Natural killer cell treated with Interleukin-12 subunit alpha and Interleukin-12 subunit beta and Interleukin-15 and Interleukin-18, amount 100 ng/mL, for 72 hours (primary cell): ENCODE measurements at regions not wholly inside any gene's neighbourhood (a gene's known extent, or its start where the extent isn't known, plus 50 kb on each side); places are given as distances from the start of the nearest gene placed in this dataset.

Experiments used
- ATAC-seq, 2 donors: fragments of 150-1000 bp; cut with Tn5 transposase in 1 of 2; sonication (Bioruptor Pico), chemical (Tn5 transposase) in 1 of 2; 2 replicates each; pipeline ENCODE4 v1.10.0; 2021
- DNase-seq: peaks from one replicate; pipeline ENCODE4 v3.0.0; 2022; ENCODE audit warnings: low spot score
- H3K27ac Mint-ChIP-seq, 2 donors: 1 replicate in 1 of 2; 2 replicates in 1 of 2; pipeline ENCODE4 v1.8.0; 2022; ENCODE audit warnings: mixed read lengths in 2 of 2, mild to moderate bottlenecking in 1 of 2, moderate library complexity in 1 of 2
- H3K27me3 Mint-ChIP-seq, 2 donors: 1 replicate in 1 of 2; 2 replicates in 1 of 2; pipeline ENCODE4 v1.8.0; 2022; ENCODE audit warnings: mixed read lengths in 2 of 2
- H3K36me3 Mint-ChIP-seq: one replicate; pipeline ENCODE4 v1.8.0; 2022; ENCODE audit warnings: mixed read lengths
- H3K4me1 Mint-ChIP-seq, 2 donors: 1 replicate in 1 of 2; 2 replicates in 1 of 2; pipeline ENCODE4 v1.8.0; 2022; ENCODE audit warnings: low read depth in 2 of 2, mixed read lengths in 2 of 2, mild to moderate bottlenecking in 1 of 2
- H3K4me3 Mint-ChIP-seq: one replicate; pipeline ENCODE4 v1.8.0; 2022; ENCODE audit warnings: mixed read lengths
- H3K9me3 Mint-ChIP-seq: 2 replicates; pipeline ENCODE4 v1.8.0; 2022; ENCODE audit warnings: mixed read lengths

DNA sequence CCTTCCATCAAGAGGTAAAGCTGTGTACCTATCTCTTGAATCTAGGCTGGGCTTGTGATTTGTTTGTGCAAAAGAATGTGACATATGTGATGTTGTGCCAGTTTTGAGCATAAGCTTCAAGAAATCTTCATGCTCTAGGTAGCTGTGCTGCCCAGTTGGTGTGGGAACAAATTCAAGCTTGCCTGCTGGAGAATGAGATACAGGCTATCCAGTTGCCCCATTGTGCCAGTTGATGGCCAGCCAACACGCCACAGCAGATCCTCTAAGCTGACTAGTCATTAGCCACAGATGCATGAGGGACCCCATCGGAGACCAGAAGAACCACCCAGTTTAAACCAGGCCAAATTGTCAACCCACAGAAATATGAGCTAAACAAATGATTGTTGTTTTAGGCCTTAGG lies 180.5 kb upstream of the MPHOSPH6 start:
- H3K9me3 Mint-ChIP-seq = no peaks in the 10 kb centered on the region
- no peaks in the 10 kb centered on the region for H3K36me3 Mint-ChIP-seq
- H3K4me1 Mint-ChIP-seq = no peaks in the 10 kb centered on the region
- no peak overlapping the region for H3K4me3 Mint-ChIP-seq
- no peak overlapping the region for H3K27ac Mint-ChIP-seq
- no peak for ATAC-seq
- peaks cover 22 to 43% of the 10 kb centered on the region in 2 donors for H3K27me3 Mint-ChIP-seq
- no peak for DNase-seq

DNA sequence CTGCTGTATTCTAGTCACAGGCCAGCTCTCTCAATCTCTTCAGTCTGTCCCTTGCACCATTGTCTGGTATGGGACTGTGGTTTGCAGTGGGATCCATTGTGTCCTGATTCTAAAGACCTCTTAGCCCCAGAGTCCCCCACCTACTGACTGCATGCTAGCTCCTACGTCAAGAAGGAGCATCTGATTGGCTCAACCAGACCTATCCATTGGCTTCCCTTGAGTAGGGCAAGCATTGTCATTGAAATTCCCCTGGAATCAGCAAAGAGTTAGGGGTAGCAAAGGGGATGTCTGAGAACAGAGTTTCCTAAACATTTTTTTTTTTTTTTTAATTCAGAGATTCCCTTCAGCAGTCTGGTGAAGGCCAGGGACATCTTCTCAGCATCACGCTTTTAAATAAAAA lies 175.3 kb upstream of the MPHOSPH6 start:
- peaks cover 25 to 46% of the 10 kb centered on the region in 2 donors for H3K27me3 Mint-ChIP-seq
- H3K36me3 Mint-ChIP-seq = no peaks in the 10 kb centered on the region
- no peak for DNase-seq
- no peak overlapping the region for H3K4me3 Mint-ChIP-seq
- no peak overlapping the region for H3K27ac Mint-ChIP-seq
- no peaks in the 10 kb centered on the region for H3K9me3 Mint-ChIP-seq
- peaks cover 0 to 2% of the 10 kb centered on the region in 2 donors for H3K4me1 Mint-ChIP-seq
- ATAC-seq = no peak

- H3K4me1 Mint-ChIP-seq = peaks cover 0 to 2% of the 10 kb centered on the region in 2 donors
- H3K9me3 Mint-ChIP-seq = no peaks in the 10 kb centered on the region
- H3K27ac Mint-ChIP-seq = no peak overlapping the region
- no peak for DNase-seq
- peaks cover 31 to 50% of the 10 kb centered on the region in 2 donors for H3K27me3 Mint-ChIP-seq
- no peaks in the 10 kb centered on the region for H3K36me3 Mint-ChIP-seq
- ATAC-seq = no peak
- no peak overlapping the region for H3K4me3 Mint-ChIP-seq
Measured at GRCh38 chr16:82344157-82344556, 174.1 kb upstream of the MPHOSPH6 start.

DNA sequence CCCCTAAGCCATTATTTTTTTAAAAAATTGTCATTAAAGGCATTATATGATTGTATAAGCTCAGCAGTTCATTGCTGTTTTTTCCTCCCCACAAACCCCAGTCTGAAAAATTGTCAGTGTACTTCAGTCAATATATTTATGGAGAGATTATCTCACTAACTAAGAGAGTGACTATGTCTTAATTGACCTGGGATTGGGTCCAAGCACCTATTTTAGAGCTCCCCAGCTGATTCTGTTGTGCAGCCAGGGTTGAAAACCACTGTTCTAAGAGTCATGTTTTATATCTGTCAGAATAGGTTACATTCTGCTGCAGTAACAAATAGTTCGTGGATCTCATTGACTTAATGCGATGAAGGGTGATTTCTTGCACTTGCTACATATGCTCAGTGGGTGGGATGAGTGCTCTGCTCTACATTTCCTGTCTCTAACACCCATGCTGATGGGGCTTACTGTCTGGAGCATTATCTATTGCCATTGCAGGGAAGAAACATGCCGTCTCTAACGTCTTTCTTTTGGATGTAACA lies 171.2 kb upstream of the MPHOSPH6 start:
- Mint-ChIP-seq H3K36me3 (no peaks in the 10 kb centered on the region), H3K27me3 (peaks cover 36 to 62% of the 10 kb centered on the region in 2 donors), H3K4me3 (no peak overlapping the region), H3K27ac (no peak overlapping the region), H3K4me1 (peaks cover 0 to 2% of the 10 kb centered on the region in 2 donors), H3K9me3 (no peaks in the 10 kb centered on the region)
- ATAC-seq (no peak), DNase-seq (no peak)

GRCh38 chr16:82340531-82340930 lies 170.5 kb upstream of the MPHOSPH6 start:
- Mint-ChIP-seq H3K27me3 (peaks cover 36 to 64% of the 10 kb centered on the region in 2 donors), H3K27ac (no peak overlapping the region), H3K36me3 (no peaks in the 10 kb centered on the region), H3K9me3 (no peaks in the 10 kb centered on the region), H3K4me3 (no peak overlapping the region), H3K4me1 (peaks cover 0 to 2% of the 10 kb centered on the region in 2 donors)
- DNase-seq (no peak), ATAC-seq (no peak)

DNA sequence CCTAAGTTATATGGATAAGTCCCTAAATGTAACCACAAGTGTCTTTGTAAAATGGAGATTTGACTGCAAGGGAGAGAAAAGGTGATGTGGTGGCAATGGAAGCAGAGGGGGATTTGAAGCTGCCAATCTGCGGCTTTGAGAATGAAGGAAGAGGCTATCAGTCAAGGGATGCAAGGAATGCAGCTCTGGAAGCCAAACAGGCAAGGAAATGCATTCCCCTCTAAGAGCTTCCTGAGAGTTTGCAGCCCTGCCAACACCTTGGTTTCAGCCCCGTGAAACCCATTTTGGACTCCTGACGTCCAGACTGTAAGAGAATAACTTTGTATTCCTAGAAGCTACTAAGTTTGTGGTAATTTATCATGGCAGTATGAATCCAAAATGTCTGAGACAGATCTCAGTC lies 167.3 kb upstream of the MPHOSPH6 start:
- peaks cover 34 to 54% of the 10 kb centered on the region in 2 donors for H3K27me3 Mint-ChIP-seq
- no peak overlapping the region for H3K4me3 Mint-ChIP-seq
- no peak for ATAC-seq
- H3K9me3 Mint-ChIP-seq = no peaks in the 10 kb centered on the region
- H3K27ac Mint-ChIP-seq = no peak overlapping the region
- H3K36me3 Mint-ChIP-seq = no peaks in the 10 kb centered on the region
- no peak for DNase-seq
- H3K4me1 Mint-ChIP-seq = no peaks in the 10 kb centered on the region

GRCh38 chr16:82331974-82332750 lies 162.1 kb upstream of the MPHOSPH6 start:
- Mint-ChIP-seq H3K36me3 (no peaks in the 10 kb centered on the region), H3K4me3 (no peak overlapping the region), H3K27ac (no peak overlapping the region), H3K4me1 (peaks cover 0 to 6% of the 10 kb centered on the region in 2 donors), H3K9me3 (no peaks in the 10 kb centered on the region), H3K27me3 (peaks cover 19 to 34% of the 10 kb centered on the region in 2 donors)
- ATAC-seq (no peak), DNase-seq (no peak)

DNA sequence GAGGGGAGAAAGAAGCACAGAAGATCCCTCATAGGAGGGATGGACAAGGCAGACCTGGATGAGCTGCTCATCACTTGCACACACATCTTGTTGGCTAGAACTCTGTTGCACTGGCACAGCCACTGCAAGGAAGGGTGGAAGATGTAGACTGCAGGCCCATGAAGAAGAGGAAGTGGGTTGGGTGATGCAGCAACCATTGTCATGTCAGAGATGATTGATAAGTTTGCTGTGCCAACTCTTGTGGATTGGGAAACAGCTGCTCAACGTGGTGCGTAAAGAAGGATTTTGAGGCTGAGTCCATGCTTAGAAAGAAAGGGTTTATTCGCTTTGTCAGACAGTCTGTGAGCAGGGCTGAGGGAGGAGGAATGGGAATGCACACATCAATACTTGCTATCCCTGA lies 161.4 kb upstream of the MPHOSPH6 start:
- peaks cover 24 to 36% of the 10 kb centered on the region in 2 donors for H3K27me3 Mint-ChIP-seq
- DNase-seq (no peak), ATAC-seq (no peak)
- H3K36me3 Mint-ChIP-seq = no peaks in the 10 kb centered on the region
- H3K27ac Mint-ChIP-seq = no peak overlapping the region
- H3K4me1 Mint-ChIP-seq = peaks cover 0 to 6% of the 10 kb centered on the region in 2 donors
- no peak overlapping the region for H3K4me3 Mint-ChIP-seq
- H3K9me3 Mint-ChIP-seq = no peaks in the 10 kb centered on the region

DNA sequence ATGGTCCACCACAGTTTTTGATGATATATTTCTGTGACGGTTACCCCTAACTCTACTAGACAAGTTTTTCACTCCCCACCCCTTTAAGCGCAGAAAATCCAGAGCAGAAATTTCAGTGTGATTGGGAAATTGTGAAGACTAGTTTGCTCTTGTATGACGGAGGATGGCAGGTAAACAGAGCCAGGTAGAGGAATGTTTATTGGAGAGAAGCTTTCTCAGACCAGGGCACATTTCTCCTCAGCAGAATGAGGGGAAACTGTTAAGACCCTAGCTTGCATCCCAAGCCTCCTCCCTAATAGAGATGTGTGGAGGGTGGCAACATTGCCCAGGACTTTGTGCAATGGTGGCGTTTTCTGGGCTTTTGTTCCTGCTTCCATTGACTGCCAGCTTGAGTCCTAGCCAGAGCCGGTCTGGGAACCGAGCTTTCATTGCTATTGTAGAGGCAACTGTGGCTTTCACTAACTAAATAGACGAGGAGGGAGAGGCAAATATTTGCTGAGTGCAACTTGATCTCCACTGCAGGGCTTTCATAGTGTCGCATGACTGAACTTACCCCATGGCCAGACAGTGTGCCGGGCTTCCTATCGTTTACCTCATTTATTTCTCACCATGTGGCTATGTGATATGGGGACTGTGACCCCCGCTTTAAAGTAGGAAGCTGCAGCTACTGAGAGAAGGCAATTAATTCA lies 159.6 kb upstream of the MPHOSPH6 start:
- Mint-ChIP-seq H3K4me3 (no peak overlapping the region), H3K4me1 (peaks cover 0 to 6% of the 10 kb centered on the region in 2 donors), H3K27me3 (peaks cover 20 to 26% of the 10 kb centered on the region in 2 donors), H3K27ac (no peak overlapping the region), H3K36me3 (no peaks in the 10 kb centered on the region), H3K9me3 (no peaks in the 10 kb centered on the region)
- ATAC-seq (no peak), DNase-seq (no peak)

DNA sequence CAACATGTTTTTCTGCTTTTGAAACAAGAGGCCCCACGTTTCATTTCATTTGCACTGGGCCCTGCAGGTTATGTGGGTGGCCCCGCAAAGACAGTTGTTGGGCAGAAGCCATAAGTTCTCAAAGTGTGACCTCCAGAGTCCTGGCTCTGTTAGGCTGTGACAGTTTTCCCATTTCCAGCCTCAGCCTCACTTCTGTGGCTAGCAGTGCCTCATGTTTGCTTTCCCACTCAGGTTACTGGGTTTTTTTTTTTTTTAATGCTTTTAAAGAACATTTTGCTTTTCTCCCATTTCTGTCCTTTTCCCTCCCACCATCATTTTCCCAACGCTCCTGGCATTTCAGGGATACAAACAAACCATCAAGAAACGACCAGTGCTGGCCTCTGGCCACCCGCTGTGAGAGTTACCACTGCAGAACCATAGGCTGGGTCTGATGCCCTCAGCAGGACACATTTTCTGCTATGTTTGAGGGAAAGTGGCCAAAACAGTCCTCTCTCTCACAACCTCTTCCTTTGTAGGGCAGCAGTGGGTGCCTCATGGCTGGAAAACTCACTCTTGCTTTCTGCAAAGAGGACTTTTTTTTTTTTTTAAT lies 159.0 kb upstream of the MPHOSPH6 start:
- ATAC-seq = no peak
- peaks cover 0 to 6% of the 10 kb centered on the region in 2 donors for H3K4me1 Mint-ChIP-seq

DNA sequence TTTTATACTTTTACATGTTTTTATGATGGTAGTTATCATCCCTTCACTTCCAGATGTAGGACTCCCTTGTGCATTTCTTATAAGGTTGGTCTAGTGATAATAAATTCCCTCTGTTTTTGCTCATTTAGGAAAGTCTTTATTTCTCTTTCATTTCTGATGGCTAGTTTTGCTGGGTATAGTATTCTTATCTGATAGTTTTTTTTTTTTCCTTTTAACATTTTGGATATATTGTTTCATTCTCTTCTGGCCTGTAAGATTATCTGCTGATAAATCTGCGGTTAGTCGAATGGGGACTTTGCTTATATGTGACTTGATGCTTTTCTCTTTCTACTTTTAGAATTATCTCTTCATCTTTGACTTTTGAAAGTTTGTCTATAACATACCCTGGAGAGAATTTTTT lies 153.1 kb upstream of the MPHOSPH6 start:
- no peak for ATAC-seq
- peaks cover 39 to 40% of the 10 kb centered on the region in 2 donors for H3K27me3 Mint-ChIP-seq

More for the DNA sequence above, 159.0 kb upstream of the MPHOSPH6 start:
- H3K4me3 Mint-ChIP-seq = no peak overlapping the region
- H3K36me3 Mint-ChIP-seq = peaks cover 5% of the 10 kb centered on the region
- peaks cover 5% of the 10 kb centered on the region for H3K9me3 Mint-ChIP-seq
- peaks cover 21 to 26% of the 10 kb centered on the region in 2 donors for H3K27me3 Mint-ChIP-seq
- DNase-seq = no peak
- no peak overlapping the region for H3K27ac Mint-ChIP-seq

DNA sequence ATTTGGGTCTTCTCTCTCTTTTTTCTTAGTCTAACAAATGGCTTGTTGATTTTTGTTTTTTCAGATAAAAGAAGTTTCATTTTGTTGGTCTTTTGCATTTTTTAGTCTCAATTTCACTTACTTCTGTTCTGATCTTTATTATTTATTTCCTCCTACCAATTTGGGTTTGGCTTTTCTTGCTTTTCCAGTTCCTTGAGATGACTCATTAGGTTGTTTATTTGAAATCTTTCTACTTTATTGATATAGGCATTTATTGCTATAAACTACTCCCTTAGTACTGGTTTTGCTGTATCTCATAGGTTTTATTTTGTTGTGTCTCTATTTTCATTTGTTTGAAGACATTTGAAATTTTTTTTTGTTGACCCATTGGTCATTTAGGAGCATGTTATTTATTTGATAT lies 152.2 kb upstream of the MPHOSPH6 start:
- Mint-ChIP-seq H3K36me3 (peaks cover 15% of the 10 kb centered on the region), H3K9me3 (peaks cover 6% of the 10 kb centered on the region), H3K4me1 (no peaks in the 10 kb centered on the region), H3K27me3 (peaks cover 36 to 41% of the 10 kb centered on the region in 2 donors), H3K4me3 (no peak overlapping the region), H3K27ac (no peak overlapping the region)
- DNase-seq = no peak
- ATAC-seq = no peak

More for the DNA sequence above, 153.1 kb upstream of the MPHOSPH6 start:
- DNase-seq = no peak
- peaks cover 6% of the 10 kb centered on the region for H3K9me3 Mint-ChIP-seq
- H3K36me3 Mint-ChIP-seq = peaks cover 15% of the 10 kb centered on the region
- no peak overlapping the region for H3K27ac Mint-ChIP-seq
- no peaks in the 10 kb centered on the region for H3K4me1 Mint-ChIP-seq
- no peak overlapping the region for H3K4me3 Mint-ChIP-seq

GRCh38 chr16:82319038-82319437 lies 149.0 kb upstream of the MPHOSPH6 start:
- H3K27me3 Mint-ChIP-seq = peaks cover 27 to 32% of the 10 kb centered on the region in 2 donors
- H3K36me3 Mint-ChIP-seq = peaks cover 11% of the 10 kb centered on the region
- DNase-seq (no peak), ATAC-seq (no peak)
- H3K4me1 Mint-ChIP-seq = no peaks in the 10 kb centered on the region
- H3K9me3 Mint-ChIP-seq = peaks cover 1% of the 10 kb centered on the region
- H3K4me3 Mint-ChIP-seq = no peak overlapping the region
- H3K27ac Mint-ChIP-seq = no peak overlapping the region
